B cell (primary cell): ENCODE measurements at regions not wholly inside any gene's neighbourhood (a gene's known extent, or its start where the extent isn't known, plus 50 kb on each side); places are given as distances from the start of the nearest gene placed in this dataset.

Experiments used
- ATAC-seq: fragments of 200-7000 bp; cut with Tn5 transposase; one replicate; pipeline ENCODE4 v1.10.0; 2021; ENCODE audit warnings: low read depth, mild to moderate bottlenecking, moderate number of reproducible peaks, moderate library complexity
- CTCF ChIA-PET: fragments of 350-600 bp; sonication (Branson Sonifier 250); formaldehyde crosslinking; loops from one replicate; lab custom pipeline; 2021; ENCODE audit warnings: antibody characterized with exemption, inconsistent platforms; lab: Charles Lee
- POLR2A ChIA-PET: fragments of 350-600 bp; sonication (Branson Sonifier 250); formaldehyde crosslinking; loops from one replicate; lab custom pipeline; 2021; ENCODE audit warnings: antibody characterized with exemption; lab: Charles Lee
- DNase-seq: peaks from one replicate; pipeline ENCODE4 v3.0.0; 2013
- H2AFZ ChIP-seq: 2 replicates; pipeline ENCODE4 v1.6.1; 2012; ENCODE audit warnings: mild to moderate bottlenecking, low read depth, low read length; ENCODE audit not compliant: insufficient read depth, poor library complexity, severe bottlenecking
- H3K27ac ChIP-seq, 2 donors: 1 replicate in 1 of 2; 2 replicates in 1 of 2; pipeline ENCODE4 v1.5.1; 2012 to 2013; ENCODE audit warnings: low read length in 2 of 2, mild to moderate bottlenecking in 2 of 2, moderate library complexity in 1 of 2
- H3K27me3 ChIP-seq, 4 experiments: fragments of 200-600 bp in 1 of 4; sonication (generic) in 1 of 4; replicated peaks in 1 of 4; 1 replicate in 2 of 4; 2 replicates in 2 of 4; pipeline versions ENCODE4 v1.6.1 to v1.7.0; 2013 to 2016; ENCODE audit warnings: low read length in 3 of 4, mild to moderate bottlenecking in 2 of 4, mixed read lengths in 1 of 4, moderate library complexity in 1 of 4; ENCODE audit not compliant: insufficient read depth in 4 of 4, control insufficient read depth in 3 of 4; ENCODE audit errors: control extremely low read depth in 1 of 4
- H3K36me3 ChIP-seq, 2 experiments: replicated peaks in 1 of 2; 1 replicate in 1 of 2; 2 replicates in 1 of 2; pipeline versions ENCODE4 v1.6.1 to v1.7.1; 2013; ENCODE audit warnings: low read length in 1 of 2; ENCODE audit not compliant: insufficient read depth in 2 of 2, control insufficient read depth in 1 of 2; ENCODE audit errors: control extremely low read depth in 1 of 2, extremely low read depth in 1 of 2
- H3K4me1 ChIP-seq, 2 donors: fragments of 200-600 bp in 1 of 2; sonication (generic) in 1 of 2; 1 replicate in 1 of 2; 2 replicates in 1 of 2; pipeline versions ENCODE4 v1.5.1 to v1.6.1; 2013 to 2017; ENCODE audit warnings: low read length in 2 of 2; ENCODE audit not compliant: control insufficient read depth in 2 of 2, insufficient read depth in 2 of 2
- H3K4me2 ChIP-seq: replicated peaks from 2 replicates; pipeline ENCODE3; 2012; ENCODE audit warnings: mild to moderate bottlenecking, low read depth, low read length; ENCODE audit not compliant: poor library complexity, severe bottlenecking
- H3K4me3 ChIP-seq, 5 experiments: fragments of 200-600 bp in 1 of 5; sonication (generic) in 1 of 5; 1 replicate in 3 of 5; 2 replicates in 2 of 5; pipeline versions ENCODE4 v1.5.1 to v1.7.0; 2011 to 2016; ENCODE audit warnings: low read length in 4 of 5, mild to moderate bottlenecking in 4 of 5, low read depth in 2 of 5, control low read depth in 1 of 5, moderate library complexity in 1 of 5; ENCODE audit not compliant: insufficient read depth in 1 of 5; ENCODE audit errors: control extremely low read depth in 1 of 5, extremely low read depth in 1 of 5
- H3K79me2 ChIP-seq: fragments of 200-600 bp; sonication (generic); one replicate; pipeline ENCODE4 v1.6.0; 2016; ENCODE audit warnings: low read length; ENCODE audit not compliant: control insufficient read depth, insufficient read depth
- H3K9ac ChIP-seq: fragments of 200-600 bp; sonication (generic); 2 replicates; pipeline ENCODE4 v1.6.1; 2017; ENCODE audit warnings: mild to moderate bottlenecking, low read length, moderate library complexity
- H3K9me3 ChIP-seq, 3 donors: one replicate each; pipeline versions ENCODE4 v1.6.1 to v1.7.1; 2013; ENCODE audit warnings: low read length in 2 of 3; ENCODE audit not compliant: control insufficient read depth in 2 of 3, insufficient read depth in 1 of 3; ENCODE audit errors: control extremely low read depth in 1 of 3
- H4K20me1 ChIP-seq: 2 replicates; pipeline ENCODE4 v1.6.0; 2012; ENCODE audit warnings: mild to moderate bottlenecking, low read length; ENCODE audit not compliant: insufficient read depth, control insufficient read depth, poor library complexity, severe bottlenecking
- H3K27ac Mint-ChIP-seq: one replicate; pipeline ENCODE4 v1.8.0; 2021; ENCODE audit warnings: mixed read lengths
- H3K27me3 Mint-ChIP-seq: one replicate; pipeline ENCODE4 v1.8.0; 2021; ENCODE audit warnings: mixed read lengths
- H3K4me1 Mint-ChIP-seq: one replicate; pipeline ENCODE4 v1.8.0; 2021; ENCODE audit warnings: mixed read lengths
- H3K4me3 Mint-ChIP-seq: one replicate; pipeline ENCODE4 v1.8.0; 2021; ENCODE audit warnings: mixed read lengths
- H3K9me3 Mint-ChIP-seq: one replicate; pipeline ENCODE4 v1.8.0; 2022; ENCODE audit warnings: mixed read lengths; ENCODE audit not compliant: insufficient read depth
- EZH2 ChIP-seq: IDR thresholded peaks from 2 replicates; pipeline ENCODE4 v1.6.1; 2012; ENCODE audit warnings: borderline replicate concordance, low read depth, mild to moderate bottlenecking, moderate library complexity, low read length; ENCODE audit not compliant: insufficient read depth, poor library complexity, severe bottlenecking
- WGBS: methylation state at CpG from one replicate; pipeline ENCODE4 v1.1.5; 2013; ENCODE audit warnings: missing lambda C conversion rate; ENCODE audit not compliant: insufficient coverage; 5-methylcytosine and 5-hydroxymethylcytosine counted together
- intact Hi-C: fragments of 100-400 bp; cut with micrococcal nuclease; formaldehyde crosslinking; loops from one replicate; pipeline ENCODE4 v1.10.0; 2022
- TF ChIP-seq, protein P1 (sequence below): fragments of 200-600 bp; IDR thresholded peaks from one replicate; pipeline ENCODE4 v1.8.0; 2022; ENCODE audit warnings: antibody characterized with exemption, mild to moderate bottlenecking

DNA sequence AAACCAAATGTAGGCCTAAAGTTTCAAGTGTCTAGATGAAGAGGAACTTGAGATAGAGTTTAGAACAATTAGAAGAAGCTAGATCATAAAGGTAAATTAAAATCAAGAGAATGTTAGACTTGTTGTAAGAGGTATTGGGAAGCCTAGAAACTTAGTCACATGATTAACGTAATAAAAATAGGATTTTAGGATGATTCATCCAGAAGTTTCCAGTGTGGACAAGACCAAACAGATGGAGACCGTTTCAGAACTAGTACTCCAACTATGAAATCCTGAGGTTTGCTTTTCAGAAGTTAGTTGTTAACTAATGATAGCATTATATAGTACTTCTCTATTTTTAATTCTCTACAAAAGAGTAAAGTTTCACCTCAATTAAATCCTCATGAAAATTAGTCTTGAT lies 104.9 kb downstream of the MZT1 start:
- Mint-ChIP-seq H3K27me3 (peaks cover 2% of the 10 kb centered on the region), H3K9me3 (no peaks in the 10 kb centered on the region), H3K4me1 (no peaks in the 10 kb centered on the region), H3K4me3 (no peak overlapping the region), H3K27ac (no peak overlapping the region)
- 75% methylated on average over 1 of the region's 2 CpGs for WGBS
- Histone ChIP-seq H3K4me2 (no peak overlapping the region), H3K36me3 (no peaks in the 10 kb centered on the region), H3K4me3 (no peak overlapping the region), H3K79me2 (no peaks in the 10 kb centered on the region), H4K20me1 (no peaks in the 10 kb centered on the region), H2AFZ (no peak overlapping the region), H3K27me3 (no peaks in the 10 kb centered on the region), H3K9ac (no peak overlapping the region), H3K9me3 (no peaks in the 10 kb centered on the region), H3K27ac (no peak overlapping the region), H3K4me1 (no peaks in the 10 kb centered on the region)
- ATAC-seq (no peak), DNase-seq (no peak)
- ChIA-PET CTCF (no interaction called here), POLR2A (no interaction called here)
- TF ChIP-seq, protein P1, sequence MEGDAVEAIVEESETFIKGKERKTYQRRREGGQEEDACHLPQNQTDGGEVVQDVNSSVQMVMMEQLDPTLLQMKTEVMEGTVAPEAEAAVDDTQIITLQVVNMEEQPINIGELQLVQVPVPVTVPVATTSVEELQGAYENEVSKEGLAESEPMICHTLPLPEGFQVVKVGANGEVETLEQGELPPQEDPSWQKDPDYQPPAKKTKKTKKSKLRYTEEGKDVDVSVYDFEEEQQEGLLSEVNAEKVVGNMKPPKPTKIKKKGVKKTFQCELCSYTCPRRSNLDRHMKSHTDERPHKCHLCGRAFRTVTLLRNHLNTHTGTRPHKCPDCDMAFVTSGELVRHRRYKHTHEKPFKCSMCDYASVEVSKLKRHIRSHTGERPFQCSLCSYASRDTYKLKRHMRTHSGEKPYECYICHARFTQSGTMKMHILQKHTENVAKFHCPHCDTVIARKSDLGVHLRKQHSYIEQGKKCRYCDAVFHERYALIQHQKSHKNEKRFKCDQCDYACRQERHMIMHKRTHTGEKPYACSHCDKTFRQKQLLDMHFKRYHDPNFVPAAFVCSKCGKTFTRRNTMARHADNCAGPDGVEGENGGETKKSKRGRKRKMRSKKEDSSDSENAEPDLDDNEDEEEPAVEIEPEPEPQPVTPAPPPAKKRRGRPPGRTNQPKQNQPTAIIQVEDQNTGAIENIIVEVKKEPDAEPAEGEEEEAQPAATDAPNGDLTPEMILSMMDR, result no peak
- no peak for TF ChIP-seq EZH2
- intact Hi-C loops, result no loop called here

DNA sequence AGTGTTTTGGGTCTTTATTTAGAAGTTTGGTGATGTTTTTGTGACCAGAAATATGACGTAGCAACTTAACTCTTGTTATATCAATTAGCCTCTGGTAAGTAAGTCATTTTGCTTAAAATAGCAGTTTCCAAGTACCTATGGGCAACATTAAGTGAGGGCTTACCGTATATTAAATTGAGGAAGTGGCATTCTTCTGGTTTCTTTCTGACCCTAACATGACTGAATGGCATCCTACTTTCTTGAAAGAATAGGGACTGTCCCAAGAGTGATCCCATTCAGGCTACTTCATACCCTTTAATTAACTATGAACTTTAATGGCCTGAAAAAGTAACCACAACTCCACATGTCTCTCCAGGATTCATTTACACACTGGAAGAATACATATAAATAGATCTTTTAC lies 106.6 kb downstream of the MZT1 start:
- Histone ChIP-seq H3K27me3 (no peaks in the 10 kb centered on the region), H3K36me3 (no peaks in the 10 kb centered on the region), H3K27ac (no peak overlapping the region), H3K4me2 (no peak overlapping the region), H3K4me3 (no peak overlapping the region), H2AFZ (no peak overlapping the region), H4K20me1 (no peaks in the 10 kb centered on the region), H3K9ac (no peak overlapping the region), H3K4me1 (no peaks in the 10 kb centered on the region), H3K9me3 (no peaks in the 10 kb centered on the region), H3K79me2 (no peaks in the 10 kb centered on the region)
- TF ChIP-seq, protein P1, result no peak
- no peak for TF ChIP-seq EZH2
- ATAC-seq (no peak), DNase-seq (no peak)
- Mint-ChIP-seq H3K9me3 (no peaks in the 10 kb centered on the region), H3K27me3 (no peaks in the 10 kb centered on the region), H3K4me1 (no peaks in the 10 kb centered on the region), H3K27ac (no peak overlapping the region), H3K4me3 (no peak overlapping the region)
- ChIA-PET POLR2A (no interaction called here), CTCF (no interaction called here)
- intact Hi-C loops, result no loop called here
- no CpG with 5 or more reads among the region's 2 CpGs for WGBS
